GM19397 (cell line): ENCODE measurements at regions not wholly inside any gene's neighbourhood (a gene's known extent, or its start where the extent isn't known, plus 50 kb on each side); places are given as distances from the start of the nearest gene placed in this dataset.
"Not testable (repeated sequence)": the region's sequence is repeated elsewhere in the genome, so short reads cannot be mapped to it uniquely, and the experiment has no call there.

Source experiments
- ATAC-seq: cut with Tn5 transposase; IDR thresholded peaks from one replicate; pipeline ENCODE4 v1.9.1; 2021; ENCODE audit warnings: mild to moderate bottlenecking, moderate library complexity; ENCODE audit not compliant: unreplicated experiment

GRCh38 chr6:135555550-135555949, 58.0 kb upstream of the AHI1 start:
- ATAC-seq, result no peak

GRCh38 chr6:135557582-135557981, 60.0 kb upstream of the AHI1 start:
- no peak for ATAC-seq

GRCh38 chr6:135565605-135566004, 68.1 kb upstream of the AHI1 start:
- ATAC-seq, result not testable (repeated sequence)

GRCh38 chr6:135566311-135567068, 69.0 kb upstream of the AHI1 start:
- no peak for ATAC-seq

- no peak for ATAC-seq
These were observed 70.0 kb upstream of the AHI1 start for GRCh38 chr6:135567375-135568083.

GRCh38 chr6:135568379-135568778, 70.8 kb upstream of the AHI1 start:
- ATAC-seq, result peak; percentile 69

- ATAC-seq, result no peak
These were observed 74.5 kb upstream of the AHI1 start for GRCh38 chr6:135572051-135572450.

- no peak for ATAC-seq
These were observed 78.1 kb upstream of the AHI1 start for GRCh38 chr6:135575629-135576028.

GRCh38 chr6:135576055-135576454, 78.5 kb upstream of the AHI1 start:
- no peak for ATAC-seq

- peak; percentile 82 for ATAC-seq
These were observed 79.6 kb upstream of the AHI1 start for GRCh38 chr6:135577059-135577538.

GRCh38 chr6:135578976-135579375, 81.4 kb upstream of the AHI1 start:
- no peak for ATAC-seq

- ATAC-seq, result no peak
These were observed 83.7 kb upstream of the AHI1 start for GRCh38 chr6:135581211-135581610.

- no peak for ATAC-seq
These were observed 85.8 kb upstream of the AHI1 start for GRCh38 chr6:135583256-135583761.

GRCh38 chr6:135586388-135586787, 88.8 kb upstream of the AHI1 start:
- no peak for ATAC-seq

GRCh38 chr6:135586844-135587243, 89.3 kb upstream of the AHI1 start:
- ATAC-seq, result no peak

GRCh38 chr6:135592276-135592675, 94.7 kb upstream of the AHI1 start:
- no peak for ATAC-seq

- no peak for ATAC-seq
These were observed 96.5 kb upstream of the AHI1 start for GRCh38 chr6:135594000-135594399.

- ATAC-seq, result no peak
These were observed 102.7 kb upstream of the AHI1 start for GRCh38 chr6:135600086-135600702.

- no peak for ATAC-seq
These were observed 103.4 kb upstream of the AHI1 start for GRCh38 chr6:135600931-135601330.

GRCh38 chr6:135601857-135602256, 104.3 kb upstream of the AHI1 start:
- no peak for ATAC-seq

GRCh38 chr6:135603249-135603648, 105.7 kb upstream of the AHI1 start:
- ATAC-seq, result no peak
